ENCODE measurements at regions not wholly inside any gene's neighbourhood (a gene's known extent, or its start where the extent isn't known, plus 50 kb on each side); places are given as distances from the start of the nearest gene placed in this dataset.

GRCh38 chr21:30963502-30963901 lies 74.8 kb downstream of the KRTAP19-8 start:
- peak overlapping the region; percentile 58 for H2AFZ ChIP-seq
- no peak overlapping the region for H3K4me3 ChIP-seq (ENCODE audit: low read depth, low read length)
- TF ChIP-seq CTCF (IDR thresholded peaks at IDR 0.05): no peak
- H3K9me3 ChIP-seq (ENCODE audit: control insufficient read depth, low read length): no peaks in the 10 kb centered on the region
- peak overlapping the region; percentile 20 for H3K27ac ChIP-seq
- no peaks in the 10 kb centered on the region for H3K36me3 ChIP-seq (ENCODE audit: control insufficient read depth, insufficient read depth, low read length)
- H3K4me1 ChIP-seq: peaks cover 2% of the 10 kb centered on the region
- peak overlapping the region; percentile 13 for H3K4me2 ChIP-seq (ENCODE audit: low read length)
- no peaks in the 10 kb centered on the region for H3K79me2 ChIP-seq
- H3K9ac ChIP-seq: no peak overlapping the region
- no peaks in the 10 kb centered on the region for H3K27me3 ChIP-seq (ENCODE audit: control insufficient read depth, insufficient read depth, low read length)

- no peaks in the 10 kb centered on the region for H3K27me3 ChIP-seq (ENCODE audit: control insufficient read depth, insufficient read depth, low read length)
- H3K4me1 ChIP-seq: peaks cover 2% of the 10 kb centered on the region
- H3K4me2 ChIP-seq (ENCODE audit: low read length): no peak overlapping the region
- H3K9me3 ChIP-seq (ENCODE audit: control insufficient read depth, low read length): no peaks in the 10 kb centered on the region
- no peak overlapping the region for H3K9ac ChIP-seq
- H2AFZ ChIP-seq: peak overlapping the region; percentile 42
- no peaks in the 10 kb centered on the region for H3K79me2 ChIP-seq
- H3K27ac ChIP-seq: no peak overlapping the region
- peak; percentile 11 for TF ChIP-seq CTCF (IDR thresholded peaks at IDR 0.05)
- H3K36me3 ChIP-seq (ENCODE audit: control insufficient read depth, insufficient read depth, low read length): no peaks in the 10 kb centered on the region
- H3K4me3 ChIP-seq (ENCODE audit: low read depth, low read length): no peak overlapping the region
These were observed 76.3 kb downstream of the KRTAP19-8 start for GRCh38 chr21:30962013-30962412.

GRCh38 chr21:30958741-30959140 lies 77.4 kb upstream of the KRTAP11-1 start:
- no peak overlapping the region for H3K4me3 ChIP-seq (ENCODE audit: low read depth, low read length)
- no peak for TF ChIP-seq CTCF (IDR thresholded peaks at IDR 0.05)
- H3K9ac ChIP-seq: no peak overlapping the region
- H3K36me3 ChIP-seq (ENCODE audit: control insufficient read depth, insufficient read depth, low read length): no peaks in the 10 kb centered on the region
- peaks cover 2% of the 10 kb centered on the region for H3K4me1 ChIP-seq
- H3K9me3 ChIP-seq (ENCODE audit: control insufficient read depth, low read length): no peaks in the 10 kb centered on the region
- no peak overlapping the region for H3K4me2 ChIP-seq (ENCODE audit: low read length)
- no peak overlapping the region for H2AFZ ChIP-seq
- H3K27ac ChIP-seq: no peak overlapping the region
- no peaks in the 10 kb centered on the region for H3K27me3 ChIP-seq (ENCODE audit: control insufficient read depth, insufficient read depth, low read length)
- H3K79me2 ChIP-seq: no peaks in the 10 kb centered on the region

GRCh38 chr21:30957010-30957409 lies 75.6 kb upstream of the KRTAP11-1 start:
- TF ChIP-seq CTCF (IDR thresholded peaks at IDR 0.05): no peak
- H3K27ac ChIP-seq: no peak overlapping the region

GRCh38 chr21:30953605-30954004 lies 72.2 kb upstream of the KRTAP11-1 start:
- Histone ChIP-seq H3K27me3 (ENCODE audit: control insufficient read depth, insufficient read depth, low read length) (no peaks in the 10 kb centered on the region), H3K79me2 (no peaks in the 10 kb centered on the region), H2AFZ (no peak overlapping the region), H3K4me3 (ENCODE audit: low read depth, low read length) (no peak overlapping the region), H3K27ac (no peak overlapping the region), H3K4me1 (no peaks in the 10 kb centered on the region), H3K4me2 (ENCODE audit: low read length) (no peak overlapping the region), H3K9me3 (ENCODE audit: control insufficient read depth, low read length) (no peaks in the 10 kb centered on the region), H3K36me3 (ENCODE audit: control insufficient read depth, insufficient read depth, low read length) (no peaks in the 10 kb centered on the region), H3K9ac (no peak overlapping the region)
- no peak for TF ChIP-seq CTCF (IDR thresholded peaks at IDR 0.05)

More at GRCh38 chr21:30957010-30957409, 75.6 kb upstream of the KRTAP11-1 start:
- Histone ChIP-seq H3K79me2 (no peaks in the 10 kb centered on the region), H3K36me3 (ENCODE audit: control insufficient read depth, insufficient read depth, low read length) (no peaks in the 10 kb centered on the region), H3K4me1 (no peaks in the 10 kb centered on the region), H3K27me3 (ENCODE audit: control insufficient read depth, insufficient read depth, low read length) (no peaks in the 10 kb centered on the region), H3K4me3 (ENCODE audit: low read depth, low read length) (no peak overlapping the region), H3K4me2 (ENCODE audit: low read length) (no peak overlapping the region), H3K9ac (no peak overlapping the region), H2AFZ (no peak overlapping the region), H3K9me3 (ENCODE audit: control insufficient read depth, low read length) (no peaks in the 10 kb centered on the region)

Measured in parathyroid adenoma (tissue), 2 donors.